ENCODE measurements at regions not wholly inside any gene's neighbourhood (a gene's known extent, or its start where the extent isn't known, plus 50 kb on each side); places are given as distances from the start of the nearest gene placed in this dataset.

- DNase-seq (ENCODE audit: low read depth), result no peak
- no peak overlapping the region for H3K4me3 ChIP-seq (ENCODE audit: low read length)
- TF ChIP-seq CTCF (IDR thresholded peaks at IDR 0.05; ENCODE audit: insufficient read depth, low read depth, low read length, missing control alignments), result no peak
Measured at GRCh38 chr7:70925411-70926115, 206.4 kb upstream of the GALNT17 start.

GRCh38 chr7:70926666-70927065 lies 205.3 kb upstream of the GALNT17 start:
- no peak overlapping the region for H3K4me3 ChIP-seq (ENCODE audit: low read length)
- DNase-seq (ENCODE audit: low read depth), result no peak

GRCh38 chr7:70935311-70935710 lies 196.6 kb upstream of the GALNT17 start:
- DNase-seq (ENCODE audit: low read depth), result no peak
- no peak for TF ChIP-seq CTCF (IDR thresholded peaks at IDR 0.05; ENCODE audit: insufficient read depth, low read depth, low read length, missing control alignments)
- no peak overlapping the region for H3K4me3 ChIP-seq (ENCODE audit: low read length)

More at GRCh38 chr7:70926666-70927065, 205.3 kb upstream of the GALNT17 start:
- no peak for TF ChIP-seq CTCF (IDR thresholded peaks at IDR 0.05; ENCODE audit: insufficient read depth, low read depth, low read length, missing control alignments)

GRCh38 chr7:70935854-70936253 lies 196.1 kb upstream of the GALNT17 start:
- no peak for TF ChIP-seq CTCF (IDR thresholded peaks at IDR 0.05; ENCODE audit: insufficient read depth, low read depth, low read length, missing control alignments)
- H3K4me3 ChIP-seq (ENCODE audit: low read length), result no peak overlapping the region
- no peak for DNase-seq (ENCODE audit: low read depth)

- H3K4me3 ChIP-seq (ENCODE audit: low read length), result no peak overlapping the region
- no peak for DNase-seq (ENCODE audit: low read depth)
- no peak for TF ChIP-seq CTCF (IDR thresholded peaks at IDR 0.05; ENCODE audit: insufficient read depth, low read depth, low read length, missing control alignments)
Measured at GRCh38 chr7:70937424-70937823, 194.5 kb upstream of the GALNT17 start.

- H3K4me3 ChIP-seq (ENCODE audit: low read length), result no peak overlapping the region
- DNase-seq (ENCODE audit: low read depth), result no peak
- no peak for TF ChIP-seq CTCF (IDR thresholded peaks at IDR 0.05; ENCODE audit: insufficient read depth, low read depth, low read length, missing control alignments)
Measured at GRCh38 chr7:70940597-70940996, 191.3 kb upstream of the GALNT17 start.

GRCh38 chr7:70942791-70943190 lies 189.2 kb upstream of the GALNT17 start:
- no peak overlapping the region for H3K4me3 ChIP-seq (ENCODE audit: low read length)
- no peak for TF ChIP-seq CTCF (IDR thresholded peaks at IDR 0.05; ENCODE audit: insufficient read depth, low read depth, low read length, missing control alignments)
- no peak for DNase-seq (ENCODE audit: low read depth)
